ENCODE measurements at regions not wholly inside any gene's neighbourhood (a gene's known extent, or its start where the extent isn't known, plus 50 kb on each side); places are given as distances from the start of the nearest gene placed in this dataset.

- TF ChIP-seq POLR2A (IDR thresholded peaks at IDR 0.05) (no peak), CTCF (IDR thresholded peaks at IDR 0.05) (no peak), POLR2AphosphoS5 (IDR thresholded peaks at IDR 0.05) (no peak)
These were observed 69.0 kb upstream of the IL15 start for GRCh38 chr4:141567326-141567915.
